Peyer's patch (tissue), 4 donors: ENCODE measurements at regions not wholly inside any gene's neighbourhood (a gene's known extent, or its start where the extent isn't known, plus 50 kb on each side); places are given as distances from the start of the nearest gene placed in this dataset.

ENCODE experiments used
- DNase-seq, 3 donors: peaks; one replicate each; pipeline ENCODE4 v3.0.0-alpha.2; 2017 to 2019
- H3K27ac ChIP-seq, 4 donors: fragments of 200-600 bp; sonication (generic); one replicate each; pipeline ENCODE4 v1.5.1; 2016 to 2019
- H3K27me3 ChIP-seq, 2 donors: fragments of 200-600 bp; sonication (generic); one replicate each; pipeline ENCODE4 v1.5.1; 2019
- H3K36me3 ChIP-seq, 3 donors: fragments of 200-600 bp; sonication (generic); one replicate each; pipeline ENCODE4 v1.5.1; 2016 to 2019
- H3K4me1 ChIP-seq, 4 donors: fragments of 200-600 bp; sonication (generic); one replicate each; pipeline ENCODE4 v1.5.1; 2016 to 2019
- H3K4me3 ChIP-seq, 4 donors: fragments of 200-600 bp; sonication (generic); 1 replicate in 3 of 4; 2 replicates in 1 of 4; pipeline ENCODE4 v1.5.1; 2016 to 2019; ENCODE audit warnings: mild to moderate bottlenecking in 1 of 4
- H3K9me3 ChIP-seq, 4 donors: fragments of 200-600 bp; sonication (generic); one replicate each; pipeline ENCODE4 v1.5.1; 2016 to 2019; ENCODE audit warnings: mild to moderate bottlenecking in 1 of 4
- POLR2A ChIP-seq, 2 donors: fragments of 450-650 bp; IDR thresholded peaks; one replicate each; pipeline ENCODE4 v1.5.1; 2017; ENCODE audit warnings: antibody characterized with exemption in 2 of 2, mild to moderate bottlenecking in 2 of 2, moderate library complexity in 2 of 2
- TF ChIP-seq, protein P1 (sequence below), 6 experiments: fragments of 450-650 bp in 4 of 6; fragments of 200-600 bp in 2 of 6; sonication (generic) in 1 of 6; IDR thresholded peaks; one replicate each; pipeline ENCODE4 v1.5.1; 2017 to 2019; ENCODE audit warnings: antibody characterized with exemption in 6 of 6, mild to moderate bottlenecking in 3 of 6, moderate library complexity in 1 of 6

DNA sequence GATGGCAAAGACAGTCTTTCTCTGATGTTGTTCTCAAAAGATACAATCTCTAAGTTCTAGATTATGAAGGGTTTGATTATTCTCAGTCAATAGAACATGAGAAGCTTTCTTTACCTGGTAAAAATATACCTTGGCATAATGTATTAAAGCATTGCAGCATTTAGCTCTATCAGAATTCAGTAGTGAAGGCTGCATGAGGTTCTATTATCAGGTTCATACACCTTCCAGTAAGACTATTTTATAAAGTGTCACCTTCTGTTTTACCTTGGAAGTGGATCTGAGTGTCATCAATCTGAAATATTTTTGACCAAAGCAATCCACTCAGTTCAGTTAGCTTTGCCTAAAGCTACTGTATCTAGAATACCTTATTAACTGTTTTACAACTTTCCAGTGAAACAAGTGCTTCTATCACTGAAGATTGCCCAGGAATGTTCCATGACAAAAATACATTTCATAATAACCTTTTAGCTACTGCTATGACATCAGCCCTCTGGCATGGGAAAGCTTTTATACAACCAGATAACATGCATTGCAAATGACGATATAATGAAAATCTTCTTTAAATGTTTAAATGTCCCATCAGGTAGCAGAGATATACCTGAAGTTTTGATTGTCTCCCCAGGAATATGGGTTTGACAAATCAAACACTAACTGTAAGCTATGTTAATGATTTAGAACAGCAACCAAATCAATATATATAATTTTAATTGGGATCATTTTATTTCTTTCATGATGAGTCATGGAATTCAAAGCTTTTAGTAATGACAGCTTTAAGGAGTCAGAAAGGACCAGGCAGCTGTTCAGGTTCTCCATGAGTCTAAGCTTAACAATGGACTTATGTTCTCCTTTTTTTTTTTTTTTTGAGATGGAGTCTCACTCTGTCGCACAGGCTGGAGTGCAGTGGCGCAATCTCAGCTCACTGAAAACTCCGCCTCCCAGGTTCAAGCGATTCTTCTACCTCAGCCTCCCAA, 72.2 kb downstream of the UFM1 start:
- Histone ChIP-seq H3K27me3 (no peaks in the 10 kb centered on the region), H3K4me1 (no peaks in the 10 kb centered on the region), H3K36me3 (no peaks in the 10 kb centered on the region), H3K4me3 (no peak overlapping the region), H3K27ac (no peak overlapping the region), H3K9me3 (no peaks in the 10 kb centered on the region)
- DNase-seq: no peak
- no peak for TF ChIP-seq POLR2A (IDR thresholded peaks at IDR 0.05)
- TF ChIP-seq, protein P1, sequence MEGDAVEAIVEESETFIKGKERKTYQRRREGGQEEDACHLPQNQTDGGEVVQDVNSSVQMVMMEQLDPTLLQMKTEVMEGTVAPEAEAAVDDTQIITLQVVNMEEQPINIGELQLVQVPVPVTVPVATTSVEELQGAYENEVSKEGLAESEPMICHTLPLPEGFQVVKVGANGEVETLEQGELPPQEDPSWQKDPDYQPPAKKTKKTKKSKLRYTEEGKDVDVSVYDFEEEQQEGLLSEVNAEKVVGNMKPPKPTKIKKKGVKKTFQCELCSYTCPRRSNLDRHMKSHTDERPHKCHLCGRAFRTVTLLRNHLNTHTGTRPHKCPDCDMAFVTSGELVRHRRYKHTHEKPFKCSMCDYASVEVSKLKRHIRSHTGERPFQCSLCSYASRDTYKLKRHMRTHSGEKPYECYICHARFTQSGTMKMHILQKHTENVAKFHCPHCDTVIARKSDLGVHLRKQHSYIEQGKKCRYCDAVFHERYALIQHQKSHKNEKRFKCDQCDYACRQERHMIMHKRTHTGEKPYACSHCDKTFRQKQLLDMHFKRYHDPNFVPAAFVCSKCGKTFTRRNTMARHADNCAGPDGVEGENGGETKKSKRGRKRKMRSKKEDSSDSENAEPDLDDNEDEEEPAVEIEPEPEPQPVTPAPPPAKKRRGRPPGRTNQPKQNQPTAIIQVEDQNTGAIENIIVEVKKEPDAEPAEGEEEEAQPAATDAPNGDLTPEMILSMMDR (IDR thresholded peaks at IDR 0.05): no peak

DNA sequence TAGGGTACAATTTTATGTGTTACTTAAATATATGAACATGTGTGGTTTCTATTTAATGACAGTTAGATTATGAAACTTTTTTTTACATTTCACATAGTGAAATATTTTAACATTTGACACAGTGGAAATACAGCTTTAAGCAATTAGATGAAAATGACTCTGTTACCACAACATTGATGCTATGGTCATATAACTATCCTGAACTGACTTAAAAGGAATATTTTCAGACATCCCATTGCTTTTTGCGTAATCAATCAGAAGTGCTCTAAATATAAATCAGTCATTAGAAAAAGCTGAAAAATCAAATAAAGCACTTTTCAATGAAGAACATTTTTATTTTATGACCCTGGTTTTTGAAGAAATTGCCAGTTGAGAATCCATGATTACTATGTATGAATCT, 80.3 kb downstream of the UFM1 start:
- no peak for DNase-seq
- Histone ChIP-seq H3K9me3 (no peaks in the 10 kb centered on the region), H3K27ac (no peak overlapping the region), H3K4me1 (no peaks in the 10 kb centered on the region), H3K36me3 (no peaks in the 10 kb centered on the region), H3K4me3 (no peak overlapping the region), H3K27me3 (no peaks in the 10 kb centered on the region)
- TF ChIP-seq, protein P1 (IDR thresholded peaks at IDR 0.05): no peak
- TF ChIP-seq POLR2A (IDR thresholded peaks at IDR 0.05): no peak

DNA sequence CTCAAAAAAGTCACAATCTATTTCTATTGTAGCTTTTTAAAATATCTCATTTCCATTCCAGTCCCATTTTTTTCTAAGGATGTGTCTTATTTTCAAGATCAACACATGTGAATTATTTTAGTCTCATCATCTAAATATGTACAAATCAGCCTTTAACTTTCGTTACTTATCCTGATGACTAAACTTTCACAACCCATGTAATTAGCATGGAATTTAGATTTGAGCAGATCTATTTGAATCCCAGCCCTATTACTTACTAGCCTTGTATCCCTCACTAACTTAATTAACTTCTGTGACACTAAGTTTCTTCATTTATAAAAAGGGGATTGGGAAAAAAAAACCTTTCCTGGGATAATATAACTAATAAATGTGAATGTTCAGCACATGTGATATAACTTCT, 81.1 kb downstream of the UFM1 start:
- no peaks in the 10 kb centered on the region for H3K4me1 ChIP-seq
- no peaks in the 10 kb centered on the region for H3K27me3 ChIP-seq
- no peak overlapping the region for H3K4me3 ChIP-seq
- DNase-seq: no peak
- H3K27ac ChIP-seq: no peak overlapping the region
- H3K9me3 ChIP-seq: no peaks in the 10 kb centered on the region
- no peak for TF ChIP-seq POLR2A (IDR thresholded peaks at IDR 0.05)
- TF ChIP-seq, protein P1 (IDR thresholded peaks at IDR 0.05): no peak
- no peaks in the 10 kb centered on the region for H3K36me3 ChIP-seq

DNA sequence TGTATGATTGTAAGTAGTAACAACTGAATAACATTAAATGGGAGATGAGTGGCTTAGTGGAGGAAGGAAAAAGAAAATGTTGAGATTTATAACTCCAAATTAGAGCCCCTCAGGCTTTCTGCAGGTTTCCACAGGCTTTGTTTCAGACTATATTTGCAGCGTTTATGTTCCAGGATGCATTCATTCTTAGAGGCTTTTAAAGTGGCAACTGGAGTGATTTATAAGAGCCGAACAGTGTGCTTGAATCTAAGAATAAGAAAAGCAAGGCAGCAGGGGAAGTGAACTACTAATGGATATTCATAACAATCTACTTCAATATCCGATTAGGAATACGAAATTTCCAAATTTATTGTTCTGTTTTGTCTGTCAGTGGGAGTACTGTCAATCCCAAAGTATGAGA, 91.0 kb downstream of the UFM1 start:
- no peak for DNase-seq
- no peaks in the 10 kb centered on the region for H3K4me1 ChIP-seq
- TF ChIP-seq POLR2A (IDR thresholded peaks at IDR 0.05): no peak
- TF ChIP-seq, protein P1 (IDR thresholded peaks at IDR 0.05): no peak
- H3K4me3 ChIP-seq: no peak overlapping the region
- no peaks in the 10 kb centered on the region for H3K27me3 ChIP-seq
- H3K36me3 ChIP-seq: no peaks in the 10 kb centered on the region
- no peak overlapping the region for H3K27ac ChIP-seq
- H3K9me3 ChIP-seq: no peaks in the 10 kb centered on the region

DNA sequence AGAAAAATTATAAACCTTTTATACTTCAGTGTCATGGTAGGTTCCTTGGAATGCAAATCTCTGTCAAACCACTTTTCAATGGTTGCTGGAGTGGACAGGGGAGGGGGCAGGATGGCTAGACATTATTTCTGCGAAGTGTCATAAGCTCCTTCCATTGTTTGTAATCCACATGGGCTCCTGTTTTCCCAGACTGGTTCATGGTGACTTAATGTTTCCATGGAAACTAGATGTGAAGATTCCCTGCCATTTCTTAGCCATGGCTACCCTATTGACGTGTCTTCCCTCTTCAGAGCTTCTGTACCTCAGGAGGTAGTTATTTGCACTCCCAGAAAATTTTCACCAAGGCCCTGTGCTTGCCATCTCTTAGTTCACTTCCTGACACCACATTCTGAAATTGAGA, 95.3 kb downstream of the UFM1 start:
- Histone ChIP-seq H3K9me3 (no peaks in the 10 kb centered on the region), H3K4me1 (no peaks in the 10 kb centered on the region), H3K4me3 (no peak overlapping the region), H3K36me3 (no peaks in the 10 kb centered on the region), H3K27ac (no peak overlapping the region), H3K27me3 (no peaks in the 10 kb centered on the region)
- no peak for TF ChIP-seq POLR2A (IDR thresholded peaks at IDR 0.05)
- TF ChIP-seq, protein P1 (IDR thresholded peaks at IDR 0.05): no peak
- no peak for DNase-seq
